NCI-H2171 (cell line): ENCODE measurements at regions not wholly inside any gene's neighbourhood (a gene's known extent, or its start where the extent isn't known, plus 50 kb on each side); places are given as distances from the start of the nearest gene placed in this dataset.
"Not testable (repeated sequence)": the region's sequence is repeated elsewhere in the genome, so short reads cannot be mapped to it uniquely, and the experiment has no call there.

Experiments
- DNase-seq: peaks from one replicate; lab custom pipeline; 2025; lab: John Stamatoyannopoulos, UW

DNA sequence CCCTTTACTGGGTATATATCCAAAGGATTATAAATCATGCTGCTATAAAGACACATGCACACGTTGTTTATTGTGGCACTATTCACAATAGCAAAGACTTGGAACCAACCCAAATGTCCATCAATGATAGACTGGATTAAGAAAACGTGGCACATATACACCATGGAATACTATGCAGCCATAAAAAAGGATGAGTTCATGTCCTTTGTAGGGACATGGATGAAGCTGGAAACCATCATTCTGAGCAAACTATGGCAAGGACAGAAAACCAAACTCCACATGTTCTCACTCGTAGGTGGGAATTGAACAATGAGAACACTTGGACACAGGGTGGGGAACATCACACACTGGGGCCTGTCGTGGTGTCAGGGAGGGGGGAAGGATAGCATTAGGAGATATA lies 59.2 kb downstream of the CXorf49B start:
- not testable (repeated sequence) for DNase-seq

DNA sequence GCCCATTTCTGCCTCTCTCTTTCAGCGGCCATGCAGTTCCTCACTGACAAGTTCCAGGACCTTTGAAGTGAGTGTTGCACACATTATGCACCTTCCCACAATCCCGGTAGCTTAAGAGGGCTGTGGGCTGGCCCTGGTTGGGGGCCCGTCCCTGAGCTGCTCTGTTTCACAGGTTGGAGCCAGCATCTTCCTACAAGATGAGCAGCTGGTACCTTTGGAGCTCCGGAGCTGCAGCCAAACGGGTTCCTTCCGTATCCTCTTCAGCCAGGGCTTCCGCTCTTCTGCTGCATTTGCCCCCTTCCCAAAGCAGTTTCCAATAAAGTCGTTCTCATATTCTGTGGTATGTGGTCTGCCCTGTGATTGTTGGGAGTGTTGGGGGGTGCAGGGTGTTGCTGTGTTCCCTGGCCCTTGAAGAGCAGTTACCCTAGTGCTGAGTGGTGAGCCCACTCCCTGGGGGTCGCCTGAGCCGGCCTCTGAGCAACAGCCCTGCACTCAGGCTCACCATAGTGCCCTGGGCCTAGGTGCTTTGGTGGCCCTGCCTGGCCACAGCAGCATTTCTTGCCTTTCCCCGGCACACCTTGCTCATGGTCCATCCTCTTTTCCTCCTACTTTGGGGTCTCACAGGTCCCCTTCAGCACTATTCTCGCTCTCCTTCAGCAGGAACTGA lies 60.4 kb downstream of the CXorf49B start:
- DNase-seq = no peak

- DNase-seq = no peak
These were observed 64.9 kb downstream of the CXorf49B start for GRCh38 chrX:71828086-71828485.

DNA sequence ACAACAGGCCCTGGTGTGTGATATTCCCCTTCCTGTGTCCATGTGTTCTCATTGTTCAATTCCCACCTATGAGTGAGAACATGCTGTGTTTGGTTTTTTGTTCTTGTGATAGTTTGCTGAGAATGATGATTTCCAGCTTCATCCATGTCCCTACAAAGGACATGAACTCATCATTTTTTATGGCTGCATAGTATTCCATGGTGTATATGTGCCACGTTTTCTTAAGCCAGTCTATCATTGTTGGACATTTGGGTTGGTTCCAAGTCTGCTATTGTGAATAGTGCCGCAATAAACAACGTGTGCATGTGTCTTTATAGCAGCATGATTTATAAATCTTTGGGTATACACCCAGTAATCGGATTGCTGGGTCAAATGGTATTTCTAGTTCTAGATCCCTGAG lies 72.6 kb upstream of the NHSL2 start:
- not testable (repeated sequence) for DNase-seq

DNA sequence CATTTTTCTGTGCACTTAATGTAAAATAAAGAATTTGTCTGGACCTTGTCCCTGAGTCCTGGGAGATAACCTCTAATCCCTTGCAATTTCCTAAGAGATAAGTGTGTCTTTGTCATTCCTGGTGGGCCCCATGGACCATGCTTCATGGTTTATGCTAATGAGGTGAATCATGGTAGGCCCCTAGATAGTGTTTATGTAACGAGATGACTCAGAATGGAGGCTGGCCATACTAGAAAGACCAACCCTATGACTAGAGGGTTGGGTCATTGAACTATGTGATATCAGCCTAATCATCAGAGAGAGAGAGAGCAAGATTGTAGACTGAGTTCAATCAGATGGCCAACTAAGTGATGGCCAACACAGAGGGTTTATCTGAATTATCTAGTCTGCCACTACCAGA lies 64.2 kb upstream of the NHSL2 start:
- no peak for DNase-seq

GRCh38 chrX:71852182-71852581 lies 58.5 kb upstream of the NHSL2 start:
- DNase-seq = no peak

- peak; percentile 6 for DNase-seq
These were observed 51.0 kb upstream of the NHSL2 start for GRCh38 chrX:71859637-71860036.
